GM12878 (cell line): ENCODE measurements at regions not wholly inside any gene's neighbourhood (a gene's known extent, or its start where the extent isn't known, plus 50 kb on each side); places are given as distances from the start of the nearest gene placed in this dataset.

ENCODE experiments used
- MLLT1 ChIP-seq: fragments of 450-650 bp; IDR thresholded peaks from 2 replicates; pipeline ENCODE4 v1.6.1; 2016; ENCODE audit warnings: mild to moderate bottlenecking
- NR2C1 ChIP-seq: fragments of 450-650 bp; IDR thresholded peaks from 2 replicates; pipeline ENCODE4 v1.6.1; 2017; ENCODE audit warnings: antibody characterized with exemption, mild to moderate bottlenecking, moderate library complexity
- NRF1 ChIP-seq: conservative IDR thresholded peaks from 2 replicates; pipeline ENCODE4 v1.6.1; 2011; ENCODE audit warnings: mild to moderate bottlenecking, low read depth, low read length, improper control_type of control experiment
- POLR2A ChIP-seq: IDR thresholded peaks from 2 replicates; pipeline ENCODE4 v1.6.1; 2011; ENCODE audit warnings: low read depth, mild to moderate bottlenecking, low read length
- POLR2AphosphoS5 ChIP-seq: IDR thresholded peaks from 2 replicates; pipeline ENCODE4 v1.6.1; 2011; ENCODE audit warnings: mild to moderate bottlenecking, low read length, inconsistent platforms
- TAF1 ChIP-seq: IDR thresholded peaks from 2 replicates; pipeline ENCODE4 v1.6.1; 2011; ENCODE audit warnings: mild to moderate bottlenecking, low read depth, low read length, borderline replicate concordance
- TF ChIP-seq, protein P1 (sequence below), 3 experiments: IDR thresholded peaks in 2 of 3; conservative IDR thresholded peaks in 1 of 3; 2 replicates each; pipeline ENCODE4 v1.5.1; 2011; ENCODE audit warnings: low read depth in 3 of 3, low read length in 3 of 3, mild to moderate bottlenecking in 3 of 3, control low read depth in 2 of 3, moderate library complexity in 2 of 3, inconsistent platforms in 1 of 3, mixed read lengths in 1 of 3; ENCODE audit not compliant: control insufficient read depth in 2 of 3, insufficient read depth in 1 of 3; ENCODE audit errors: extremely low read depth in 1 of 3

- no peak for TF ChIP-seq NRF1
- TF ChIP-seq NR2C1: no peak
- TF ChIP-seq, protein P1, sequence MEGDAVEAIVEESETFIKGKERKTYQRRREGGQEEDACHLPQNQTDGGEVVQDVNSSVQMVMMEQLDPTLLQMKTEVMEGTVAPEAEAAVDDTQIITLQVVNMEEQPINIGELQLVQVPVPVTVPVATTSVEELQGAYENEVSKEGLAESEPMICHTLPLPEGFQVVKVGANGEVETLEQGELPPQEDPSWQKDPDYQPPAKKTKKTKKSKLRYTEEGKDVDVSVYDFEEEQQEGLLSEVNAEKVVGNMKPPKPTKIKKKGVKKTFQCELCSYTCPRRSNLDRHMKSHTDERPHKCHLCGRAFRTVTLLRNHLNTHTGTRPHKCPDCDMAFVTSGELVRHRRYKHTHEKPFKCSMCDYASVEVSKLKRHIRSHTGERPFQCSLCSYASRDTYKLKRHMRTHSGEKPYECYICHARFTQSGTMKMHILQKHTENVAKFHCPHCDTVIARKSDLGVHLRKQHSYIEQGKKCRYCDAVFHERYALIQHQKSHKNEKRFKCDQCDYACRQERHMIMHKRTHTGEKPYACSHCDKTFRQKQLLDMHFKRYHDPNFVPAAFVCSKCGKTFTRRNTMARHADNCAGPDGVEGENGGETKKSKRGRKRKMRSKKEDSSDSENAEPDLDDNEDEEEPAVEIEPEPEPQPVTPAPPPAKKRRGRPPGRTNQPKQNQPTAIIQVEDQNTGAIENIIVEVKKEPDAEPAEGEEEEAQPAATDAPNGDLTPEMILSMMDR (IDR thresholded peaks at IDR 0.05 in 2 of 3, conservative IDR thresholded peaks at IDR 0.05 in 1 of 3; ENCODE audit: control insufficient read depth in 2 of 3, extremely low read depth in 1 of 3, insufficient read depth in 1 of 3, low read depth in 3 of 3, low read length in 3 of 3): no peak
- no peak for TF ChIP-seq MLLT1
- no peak for TF ChIP-seq TAF1
- TF ChIP-seq POLR2AphosphoS5: no peak
- TF ChIP-seq POLR2A: no peak
Observed at GRCh38 chr18:78561757-78562510, 417.7 kb upstream of the SALL3 start.
